BLaER1 (cell line): ENCODE measurements at regions not wholly inside any gene's neighbourhood (a gene's known extent, or its start where the extent isn't known, plus 50 kb on each side); places are given as distances from the start of the nearest gene placed in this dataset.

Experiments
- H3K27ac ChIP-seq: shearing (Covaris generic); formaldehyde crosslinking; 2 replicates; pipeline ENCODE4 v1.8.1; 2022
- H3K27me3 ChIP-seq: shearing (Covaris generic); formaldehyde crosslinking; 2 replicates; pipeline ENCODE4 v1.8.1; 2022
- H3K36me3 ChIP-seq: shearing (Covaris generic); formaldehyde crosslinking; 2 replicates; pipeline ENCODE4 v1.8.1; 2022
- H3K4me1 ChIP-seq: shearing (Covaris generic); formaldehyde crosslinking; 2 replicates; pipeline ENCODE4 v1.8.1; 2022
- H3K4me2 ChIP-seq: shearing (Covaris generic); formaldehyde crosslinking; 2 replicates; pipeline ENCODE4 v1.8.1; 2022
- H3K4me3 ChIP-seq: shearing (Covaris generic); formaldehyde crosslinking; 2 replicates; pipeline ENCODE4 v1.8.1; 2022
- H3K9ac ChIP-seq: shearing (Covaris generic); formaldehyde crosslinking; 2 replicates; pipeline ENCODE4 v1.8.1; 2022
- H3K9me3 ChIP-seq: shearing (Covaris generic); formaldehyde crosslinking; 2 replicates; pipeline ENCODE4 v1.8.1; 2022
- H4K20me1 ChIP-seq: shearing (Covaris generic); formaldehyde crosslinking; 2 replicates; pipeline ENCODE4 v1.8.1; 2022
- Cebpa-rat ChIP-seq: shearing (Covaris generic); IDR thresholded peaks from 2 replicates; pipeline ENCODE4 v1.8.1; 2022

- H3K9ac ChIP-seq = no peak overlapping the region
- H3K27ac ChIP-seq = no peak overlapping the region
- H3K4me3 ChIP-seq = no peak overlapping the region
- H3K36me3 ChIP-seq = no peaks in the 10 kb centered on the region
- H4K20me1 ChIP-seq = no peaks in the 10 kb centered on the region
- H3K27me3 ChIP-seq = no peaks in the 10 kb centered on the region
- H3K9me3 ChIP-seq = peaks cover 8% of the 10 kb centered on the region
- H3K4me2 ChIP-seq = no peak overlapping the region
- TF ChIP-seq Cebpa-rat = no peak
- peaks cover 14% of the 10 kb centered on the region for H3K4me1 ChIP-seq
These were observed 64.7 kb downstream of the DHCR7 start for GRCh38 chr11:71383461-71383860.

GRCh38 chr11:71381781-71382505, 66.2 kb downstream of the DHCR7 start:
- Histone ChIP-seq H3K4me1 (peaks cover 14% of the 10 kb centered on the region), H3K4me2 (peak overlapping the region; percentile 52), H3K36me3 (no peaks in the 10 kb centered on the region), H3K27me3 (no peaks in the 10 kb centered on the region), H4K20me1 (no peaks in the 10 kb centered on the region), H3K27ac (no peak overlapping the region), H3K9me3 (peaks cover 3% of the 10 kb centered on the region; the same call in 1 of the 2 replicates), H3K9ac (no peak overlapping the region), H3K4me3 (no peak overlapping the region)
- no peak for TF ChIP-seq Cebpa-rat

- Histone ChIP-seq H3K27me3 (no peaks in the 10 kb centered on the region), H3K4me2 (no peak overlapping the region), H3K9ac (no peak overlapping the region), H3K4me1 (peaks cover 14% of the 10 kb centered on the region), H3K27ac (no peak overlapping the region), H3K9me3 (peaks cover 3% of the 10 kb centered on the region; the same call in 1 of the 2 replicates), H3K36me3 (no peaks in the 10 kb centered on the region), H3K4me3 (no peak overlapping the region), H4K20me1 (no peaks in the 10 kb centered on the region)
- TF ChIP-seq Cebpa-rat = no peak
These were observed 68.5 kb downstream of the DHCR7 start for GRCh38 chr11:71379701-71380100.

GRCh38 chr11:71373791-71374454, 74.3 kb downstream of the DHCR7 start:
- H3K9ac ChIP-seq = no peak overlapping the region
- H3K9me3 ChIP-seq = no peaks in the 10 kb centered on the region; the same call in 1 of the 2 replicates
- TF ChIP-seq Cebpa-rat = no peak
- peak overlapping the region; percentile 59 for H3K4me2 ChIP-seq
- peaks cover 12% of the 10 kb centered on the region for H3K4me1 ChIP-seq
- H3K27me3 ChIP-seq = no peaks in the 10 kb centered on the region
- H3K27ac ChIP-seq = no peak overlapping the region
- no peaks in the 10 kb centered on the region for H3K36me3 ChIP-seq
- H3K4me3 ChIP-seq = no peak overlapping the region
- H4K20me1 ChIP-seq = no peaks in the 10 kb centered on the region

- no peak for TF ChIP-seq Cebpa-rat
- H3K4me3 ChIP-seq = no peak overlapping the region
- H4K20me1 ChIP-seq = no peaks in the 10 kb centered on the region
- H3K4me2 ChIP-seq = peak overlapping the region; percentile 59
- H3K4me1 ChIP-seq = peaks cover 12% of the 10 kb centered on the region
- no peaks in the 10 kb centered on the region for H3K27me3 ChIP-seq
- no peaks in the 10 kb centered on the region for H3K36me3 ChIP-seq
- H3K27ac ChIP-seq = no peak overlapping the region
- H3K9me3 ChIP-seq = no peaks in the 10 kb centered on the region
- no peak overlapping the region for H3K9ac ChIP-seq
These were observed 75.2 kb downstream of the DHCR7 start for GRCh38 chr11:71372693-71373657.

GRCh38 chr11:71371674-71372069, 76.5 kb downstream of the DHCR7 start:
- no peak for TF ChIP-seq Cebpa-rat
- Histone ChIP-seq H3K9ac (no peak overlapping the region), H3K4me3 (no peak overlapping the region), H3K4me2 (no peak overlapping the region), H3K4me1 (peaks cover 12% of the 10 kb centered on the region), H4K20me1 (no peaks in the 10 kb centered on the region), H3K27ac (no peak overlapping the region), H3K27me3 (no peaks in the 10 kb centered on the region), H3K9me3 (no peaks in the 10 kb centered on the region), H3K36me3 (no peaks in the 10 kb centered on the region)

- Histone ChIP-seq H3K4me3 (no peak overlapping the region), H3K9ac (no peak overlapping the region), H3K4me1 (peaks cover 12% of the 10 kb centered on the region), H4K20me1 (no peaks in the 10 kb centered on the region), H3K36me3 (no peaks in the 10 kb centered on the region), H3K9me3 (no peaks in the 10 kb centered on the region), H3K27ac (no peak overlapping the region), H3K27me3 (no peaks in the 10 kb centered on the region), H3K4me2 (no peak overlapping the region)
- no peak for TF ChIP-seq Cebpa-rat
These were observed 77.1 kb downstream of the DHCR7 start for GRCh38 chr11:71370895-71371673.

GRCh38 chr11:71370020-71370747, 78.0 kb downstream of the DHCR7 start:
- H3K4me1 ChIP-seq = peaks cover 12% of the 10 kb centered on the region

More at GRCh38 chr11:71370020-71370747, 78.0 kb downstream of the DHCR7 start:
- H3K27ac ChIP-seq = no peak overlapping the region
- H3K9me3 ChIP-seq = no peaks in the 10 kb centered on the region
- no peaks in the 10 kb centered on the region for H3K27me3 ChIP-seq
- no peak overlapping the region for H3K4me2 ChIP-seq
- no peak overlapping the region for H3K4me3 ChIP-seq
- no peak overlapping the region for H3K9ac ChIP-seq
- no peak for TF ChIP-seq Cebpa-rat
- no peaks in the 10 kb centered on the region for H3K36me3 ChIP-seq
- no peaks in the 10 kb centered on the region for H4K20me1 ChIP-seq
